ENCODE measurements at regions not wholly inside any gene's neighbourhood (a gene's known extent, or its start where the extent isn't known, plus 50 kb on each side); places are given as distances from the start of the nearest gene placed in this dataset.
"Not testable (repeated sequence)": the region's sequence is repeated elsewhere in the genome, so short reads cannot be mapped to it uniquely, and the experiment has no call there.

DNA sequence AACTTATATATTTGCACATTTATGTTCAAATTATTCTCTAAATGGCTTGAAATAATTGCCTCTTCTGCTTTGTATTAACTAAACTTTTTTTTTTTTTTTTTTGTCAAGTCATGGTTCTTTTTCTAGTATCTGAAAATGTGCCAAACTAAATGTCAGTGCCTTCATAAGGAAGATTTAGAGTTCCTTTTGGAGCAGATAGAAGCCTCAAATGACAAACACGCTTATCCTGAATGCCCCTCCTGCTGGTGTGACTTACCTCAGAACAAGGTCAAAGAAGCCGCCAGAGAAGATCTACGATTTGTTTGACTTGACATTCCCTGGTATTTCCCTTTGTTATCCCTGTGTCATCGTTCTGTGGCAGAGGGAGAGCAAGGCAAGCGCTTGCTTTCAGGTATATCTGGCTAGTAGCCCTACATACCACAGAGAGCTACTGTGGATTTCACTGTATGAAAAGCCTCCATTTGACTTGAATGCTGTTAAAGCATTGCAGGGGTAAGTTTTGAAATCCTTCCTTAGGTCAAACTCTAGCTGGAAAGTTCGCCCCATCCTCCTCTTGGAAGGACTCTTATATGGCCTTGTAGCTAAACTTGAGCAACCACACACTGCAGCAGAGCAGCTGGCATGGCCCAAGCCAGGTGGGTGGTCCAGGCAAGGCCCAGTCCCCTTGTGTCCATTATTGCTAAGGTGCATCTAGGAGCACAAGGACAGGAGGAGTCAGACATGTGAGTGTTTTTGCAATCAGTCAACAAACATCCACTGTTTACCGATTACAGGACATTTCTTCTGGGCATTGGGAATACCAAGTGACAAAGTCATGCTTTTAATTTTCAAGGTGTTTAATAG is 285.4 kb upstream of the USP25 start:
- Histone ChIP-seq H3K36me3 (no peaks in the 10 kb centered on the region), H3K4me1 (peaks cover 19 to 46% (median 25%) of the 10 kb centered on the region in 10 experiments), H3K27ac (peak overlapping the region in 7 of 11 experiments; percentile 29 to 60 (median 50); a peak in 9 of 22 replicates), H3K9ac (no peak overlapping the region), H3K4me3 (no peak overlapping the region), H3K4me2 (peak overlapping the region; percentile 53 to 83 (median 68); a peak in 21 of 22 replicates), H4K20me1 (no peaks in the 10 kb centered on the region), H3K27me3 (no peaks in the 10 kb centered on the region), H3K9me3 (replicated peaks in 1 of 11) (peaks cover 11 to 25% (median 22%) of the 10 kb centered on the region in 11 experiments)
- no peak for TF ChIP-seq Cebpa-rat (IDR thresholded peaks at IDR 0.05)

DNA sequence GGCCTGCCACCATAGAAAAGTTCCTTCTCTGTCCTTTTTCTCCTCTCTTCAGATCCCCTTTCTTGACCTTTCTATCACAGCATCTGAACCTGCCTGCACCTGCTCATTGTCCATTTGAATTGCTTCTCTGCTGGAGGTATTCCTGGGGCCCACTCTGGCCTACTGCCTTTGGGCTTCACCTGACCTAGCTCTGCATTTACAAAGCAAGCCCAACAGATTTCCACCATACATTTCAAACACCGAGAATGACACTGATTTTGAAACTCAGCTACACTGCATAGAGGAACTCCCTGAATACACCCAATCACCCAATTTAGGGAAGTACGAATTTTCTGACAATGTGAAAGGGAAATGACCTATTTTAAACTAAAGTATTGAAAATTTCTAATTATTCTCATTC is 284.5 kb upstream of the USP25 start:
- Histone ChIP-seq H3K9me3 (replicated peaks in 1 of 11) (peaks cover 20 to 35% (median 30%) of the 10 kb centered on the region in 11 experiments), H3K4me2 (peak overlapping the region; percentile 53 to 83 (median 68)), H4K20me1 (no peaks in the 10 kb centered on the region), H3K36me3 (no peaks in the 10 kb centered on the region), H3K4me1 (peaks cover 19 to 46% (median 25%) of the 10 kb centered on the region in 10 experiments), H3K4me3 (no peak overlapping the region), H3K27ac (peak overlapping the region in 7 of 11 experiments; percentile 29 to 60 (median 50); a peak in 12 of 22 replicates), H3K9ac (peak overlapping the region in 2 of 11 experiments; percentile 16 to 27; a peak in 1 of 22 replicates), H3K27me3 (no peaks in the 10 kb centered on the region)
- TF ChIP-seq Cebpa-rat (IDR thresholded peaks at IDR 0.05): no peak

DNA sequence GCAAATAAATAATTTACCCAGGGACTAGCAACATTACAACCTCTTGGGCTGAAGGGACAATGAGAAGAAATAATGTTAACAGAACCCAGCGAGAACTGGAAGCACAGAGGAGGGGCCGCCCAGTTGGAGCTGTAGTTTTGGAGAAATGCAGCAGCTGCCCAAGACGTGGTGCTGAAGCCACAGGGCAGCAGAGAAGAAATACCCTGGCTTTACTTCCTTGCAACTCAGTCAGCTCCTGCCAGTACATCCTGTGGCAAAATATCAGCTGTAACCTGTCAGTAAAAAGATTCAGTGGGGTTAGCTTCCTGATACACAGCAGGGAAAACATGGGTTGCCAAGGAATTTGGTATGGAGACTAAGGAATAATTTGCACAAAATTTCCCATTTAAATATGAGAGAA is 283.6 kb upstream of the USP25 start:
- peak overlapping the region; percentile 53 to 83 (median 66) for H3K4me2 ChIP-seq

DNA sequence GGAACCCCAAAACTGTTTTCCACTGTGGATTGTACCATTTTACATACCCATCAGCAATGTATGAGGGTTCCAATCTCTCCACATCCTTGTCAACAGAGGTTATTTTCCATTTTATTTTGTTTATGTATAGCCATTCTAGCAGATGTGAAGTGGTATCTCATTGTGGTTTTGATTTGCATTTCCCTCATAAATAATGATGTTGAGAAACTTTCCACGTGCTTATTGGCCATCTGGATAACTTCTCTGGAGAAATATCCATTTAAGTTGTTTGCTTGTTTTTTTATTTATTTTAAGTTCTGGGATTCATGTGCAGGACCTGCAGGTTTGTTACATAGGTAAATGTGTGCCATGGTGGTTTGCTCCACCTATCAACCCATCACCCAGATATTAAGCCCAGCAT is 280.2 kb upstream of the USP25 start:
- H3K4me2 ChIP-seq: no peak overlapping the region
- no peaks in the 10 kb centered on the region for H4K20me1 ChIP-seq
- no peak for TF ChIP-seq Cebpa-rat (IDR thresholded peaks at IDR 0.05)
- H3K27ac ChIP-seq: no peak overlapping the region
- no peak overlapping the region for H3K4me3 ChIP-seq
- peaks cover 18 to 26% (median 22%) of the 10 kb centered on the region in 10 experiments for H3K4me1 ChIP-seq
- H3K9me3 ChIP-seq (replicated peaks in 1 of 11): peaks cover 30 to 52% (median 45%) of the 10 kb centered on the region in 11 experiments
- no peaks in the 10 kb centered on the region for H3K27me3 ChIP-seq
- H3K36me3 ChIP-seq: no peaks in the 10 kb centered on the region; a peak in 1 of 22 replicates
- H3K9ac ChIP-seq: no peak overlapping the region

More for the DNA sequence above, 283.6 kb upstream of the USP25 start:
- Histone ChIP-seq H3K9me3 (replicated peaks in 1 of 11) (peaks cover 26 to 44% (median 39%) of the 10 kb centered on the region in 11 experiments), H3K27me3 (no peaks in the 10 kb centered on the region), H3K4me1 (peaks cover 19 to 46% (median 25%) of the 10 kb centered on the region in 10 experiments), H3K4me3 (no peak overlapping the region), H3K27ac (peak overlapping the region in 6 of 11 experiments; percentile 16 to 60 (median 49); a peak in 10 of 22 replicates), H4K20me1 (no peaks in the 10 kb centered on the region), H3K9ac (peak overlapping the region in 1 of 11 experiments; percentile 15; a peak in 2 of 22 replicates), H3K36me3 (no peaks in the 10 kb centered on the region; a peak in 1 of 22 replicates)
- no peak for TF ChIP-seq Cebpa-rat (IDR thresholded peaks at IDR 0.05)

DNA sequence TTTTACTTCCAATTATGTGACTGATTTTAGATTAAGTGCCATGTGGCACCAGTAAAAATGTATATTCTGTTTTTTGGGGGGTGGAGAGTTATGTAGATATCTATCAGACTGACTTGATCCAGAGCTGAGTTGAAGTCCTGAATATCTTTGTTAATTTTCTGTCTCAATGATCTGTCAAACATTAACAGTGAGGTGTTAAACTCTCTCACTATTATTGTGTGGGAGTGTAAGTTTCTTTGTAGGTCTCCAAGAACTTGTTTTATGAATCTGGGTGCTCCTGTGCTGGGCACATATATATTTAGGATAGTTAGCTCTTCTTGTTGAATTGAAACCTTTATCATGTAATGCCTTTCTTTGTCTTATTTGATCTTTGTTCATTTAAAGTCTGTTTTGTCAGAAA is 276.5 kb upstream of the USP25 start:
- no peaks in the 10 kb centered on the region; a peak in 1 of 22 replicates for H3K36me3 ChIP-seq
- H3K27ac ChIP-seq: no peak overlapping the region

DNA sequence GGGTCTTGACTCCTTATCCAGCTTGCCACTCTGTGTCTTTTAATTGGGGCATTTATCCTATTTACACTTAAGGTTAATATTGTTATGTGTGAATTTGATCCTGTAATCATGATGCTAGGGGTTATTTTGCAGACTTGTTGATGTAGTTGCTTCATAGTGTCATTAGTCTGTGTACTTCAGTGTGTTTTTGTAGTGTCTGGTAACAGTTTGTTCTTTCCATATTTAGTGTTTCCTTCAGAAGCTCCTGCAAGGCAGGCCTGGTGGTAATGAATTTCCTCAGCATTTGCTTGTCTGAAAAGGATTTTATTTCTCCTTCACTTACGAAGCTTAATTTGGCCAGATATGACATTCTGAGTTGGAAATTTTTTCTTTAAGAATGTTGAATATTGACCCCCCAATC is 276.0 kb upstream of the USP25 start:
- H4K20me1 ChIP-seq, H3K9ac ChIP-seq, H3K36me3 ChIP-seq, H3K27me3 ChIP-seq, H3K4me1 ChIP-seq, H3K27ac ChIP-seq, H3K4me3 ChIP-seq, H3K4me2 ChIP-seq: not testable (repeated sequence)
- peaks cover 30 to 51% (median 45%) of the 10 kb centered on the region in 11 experiments for H3K9me3 ChIP-seq (replicated peaks in 1 of 11)

More for the DNA sequence above, 276.5 kb upstream of the USP25 start:
- Histone ChIP-seq H3K4me1 (no peaks in the 10 kb centered on the region), H3K27me3 (no peaks in the 10 kb centered on the region), H3K4me3 (no peak overlapping the region), H3K9me3 (replicated peaks in 1 of 11) (peaks cover 35 to 56% (median 50%) of the 10 kb centered on the region in 11 experiments), H4K20me1 (no peaks in the 10 kb centered on the region), H3K4me2 (no peak overlapping the region), H3K9ac (no peak overlapping the region)
- no peak for TF ChIP-seq Cebpa-rat (IDR thresholded peaks at IDR 0.05)

DNA sequence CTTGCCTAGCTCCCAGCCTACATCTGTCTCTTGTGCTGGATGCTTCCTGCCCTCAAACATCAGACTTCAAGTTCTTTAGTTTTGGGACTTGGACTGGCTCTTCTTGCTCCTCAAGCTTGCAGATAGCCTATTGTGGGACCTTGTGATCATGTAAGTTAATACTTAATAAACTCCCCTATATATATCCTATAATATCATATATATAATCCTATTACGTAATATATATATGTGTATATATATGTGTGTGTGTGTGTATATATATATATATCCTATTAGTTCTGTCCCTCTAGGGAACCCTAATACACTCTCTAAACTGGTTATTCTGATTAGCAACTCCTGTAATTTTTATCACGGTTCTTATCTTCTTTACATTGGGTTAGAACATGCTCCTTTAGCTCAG is 274.9 kb upstream of the USP25 start:
- not testable (repeated sequence) for H3K27ac ChIP-seq, H3K4me2 ChIP-seq, H4K20me1 ChIP-seq, H3K4me1 ChIP-seq, H3K9ac ChIP-seq, H3K27me3 ChIP-seq, H3K36me3 ChIP-seq, H3K4me3 ChIP-seq
- TF ChIP-seq Cebpa-rat (IDR thresholded peaks at IDR 0.05): peak in 1 of 11 experiments; percentile 56; a peak in 2 of 22 replicates
- H3K9me3 ChIP-seq (replicated peaks in 1 of 11): peaks cover 18 to 39% (median 33%) of the 10 kb centered on the region in 11 experiments

DNA sequence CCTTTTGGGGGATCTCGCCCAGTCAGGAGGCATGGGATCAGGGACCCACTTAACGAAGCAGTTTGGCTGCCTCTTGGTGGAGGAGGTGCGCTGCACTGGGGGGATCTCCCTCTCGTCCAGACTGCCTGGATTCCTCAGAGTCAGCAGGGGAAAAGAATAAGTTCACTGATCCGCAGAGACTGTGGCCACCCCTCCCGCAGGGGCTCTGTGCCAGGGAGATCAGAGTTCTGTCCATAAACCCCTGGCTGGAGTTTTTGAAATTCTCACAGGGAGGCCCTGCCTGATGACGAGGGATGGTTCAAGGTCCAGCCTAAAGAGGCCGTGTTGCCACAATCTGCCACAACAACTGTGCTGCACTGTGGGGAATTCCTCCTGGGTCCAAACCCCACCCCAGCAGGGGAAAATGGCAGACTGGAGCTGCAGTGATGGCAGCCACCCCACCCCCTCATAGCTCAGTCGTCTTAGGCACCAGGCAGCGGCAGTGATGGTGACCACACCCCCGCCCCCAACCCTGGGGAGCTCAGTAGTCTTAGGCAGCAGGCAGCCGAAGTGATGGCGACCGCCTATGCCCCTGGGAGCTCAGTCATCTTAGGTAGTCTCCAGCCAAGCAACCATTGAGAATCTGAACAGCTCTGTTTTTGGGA is 273.8 kb upstream of the USP25 start:
- no peak overlapping the region for H3K4me2 ChIP-seq
- H3K36me3 ChIP-seq: no peaks in the 10 kb centered on the region; a peak in 1 of 22 replicates
- TF ChIP-seq Cebpa-rat (IDR thresholded peaks at IDR 0.05): no peak
- H3K9me3 ChIP-seq (replicated peaks in 1 of 11): peaks cover 13 to 30% (median 25%) of the 10 kb centered on the region in 11 experiments
- no peak overlapping the region for H3K27ac ChIP-seq
- H3K4me3 ChIP-seq: no peak overlapping the region
- H3K4me1 ChIP-seq: no peaks in the 10 kb centered on the region
- no peaks in the 10 kb centered on the region for H3K27me3 ChIP-seq
- H3K9ac ChIP-seq: no peak overlapping the region
- H4K20me1 ChIP-seq: no peaks in the 10 kb centered on the region

DNA sequence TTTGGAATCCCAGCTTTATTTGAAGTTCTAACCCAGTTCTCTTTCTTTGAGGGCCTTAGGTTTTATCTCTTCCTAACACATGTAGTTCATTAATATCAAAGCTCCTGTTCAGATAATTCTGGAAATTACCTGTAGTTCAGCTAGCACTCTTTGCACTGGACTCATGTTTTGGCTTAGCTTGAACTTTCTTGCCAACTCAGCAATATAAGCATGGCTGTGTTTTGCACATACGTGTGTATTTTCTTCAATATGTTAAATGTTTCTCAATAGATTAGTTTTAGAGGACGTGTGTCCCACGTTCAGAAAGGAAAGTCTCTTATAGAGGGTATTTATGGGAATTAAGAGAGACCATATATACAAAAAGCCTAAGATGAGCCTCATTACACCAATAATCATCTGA is 271.8 kb upstream of the USP25 start:
- no peak for TF ChIP-seq Cebpa-rat (IDR thresholded peaks at IDR 0.05)
- no peaks in the 10 kb centered on the region for H3K36me3 ChIP-seq
- H3K9me3 ChIP-seq (replicated peaks in 1 of 11): peaks cover 6 to 33% (median 26%) of the 10 kb centered on the region in 11 experiments; a peak in 20 of 22 replicates
- H3K4me2 ChIP-seq: no peak overlapping the region
- H3K27me3 ChIP-seq: no peaks in the 10 kb centered on the region
- H4K20me1 ChIP-seq: no peaks in the 10 kb centered on the region
- H3K4me3 ChIP-seq: no peak overlapping the region
- no peaks in the 10 kb centered on the region for H3K4me1 ChIP-seq
- H3K27ac ChIP-seq: no peak overlapping the region
- H3K9ac ChIP-seq: no peak overlapping the region
